GM18511 (cell line): ENCODE measurements at regions not wholly inside any gene's neighbourhood (a gene's known extent, or its start where the extent isn't known, plus 50 kb on each side); places are given as distances from the start of the nearest gene placed in this dataset.
"Not testable (repeated sequence)": the region's sequence is repeated elsewhere in the genome, so short reads cannot be mapped to it uniquely, and the experiment has no call there.

Experiments
- ATAC-seq: cut with Tn5 transposase; IDR thresholded peaks from one replicate; pipeline ENCODE4 v1.9.1; 2021; ENCODE audit warnings: mild to moderate bottlenecking, moderate library complexity; ENCODE audit not compliant: unreplicated experiment

DNA sequence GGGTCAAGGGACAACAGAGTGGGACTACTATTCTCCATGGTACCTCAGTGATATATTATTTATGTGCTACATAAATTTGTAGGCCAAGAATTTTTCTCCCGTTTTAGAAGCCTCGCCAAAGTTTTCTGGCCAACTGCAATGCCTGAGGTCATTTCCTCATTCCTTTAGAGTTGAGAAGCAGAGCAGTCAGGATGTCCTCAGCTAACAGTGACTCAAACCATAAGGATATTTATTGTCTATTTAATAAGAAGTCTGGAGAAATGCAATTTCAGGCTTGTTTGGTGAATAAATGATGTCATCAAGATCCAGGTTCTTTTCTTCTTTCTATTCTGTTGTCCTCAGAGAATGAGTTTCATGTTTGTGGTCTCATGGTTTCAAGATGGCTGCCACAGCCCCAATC, 91.0 kb downstream of the ADCYAP1 start:
- ATAC-seq: no peak

DNA sequence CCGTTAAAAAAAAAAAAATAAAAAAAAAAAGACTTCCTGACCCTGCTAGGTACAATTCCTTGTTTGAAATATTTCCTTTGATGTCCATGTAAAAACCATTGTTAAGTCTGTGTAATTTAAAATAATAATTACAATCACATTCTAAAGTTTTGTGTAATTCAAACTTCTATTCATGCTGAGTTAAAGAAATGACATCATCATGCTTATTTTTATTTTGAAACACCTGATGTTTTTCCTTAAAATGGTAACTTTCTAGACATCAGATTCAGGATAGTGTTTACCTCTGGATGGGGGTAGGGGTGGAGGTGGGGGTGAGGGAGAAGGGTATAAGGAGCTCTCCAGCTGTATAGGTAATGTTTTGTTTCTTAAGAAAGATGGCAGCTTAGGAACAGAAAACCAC, 92.8 kb downstream of the ADCYAP1 start:
- no peak for ATAC-seq

DNA sequence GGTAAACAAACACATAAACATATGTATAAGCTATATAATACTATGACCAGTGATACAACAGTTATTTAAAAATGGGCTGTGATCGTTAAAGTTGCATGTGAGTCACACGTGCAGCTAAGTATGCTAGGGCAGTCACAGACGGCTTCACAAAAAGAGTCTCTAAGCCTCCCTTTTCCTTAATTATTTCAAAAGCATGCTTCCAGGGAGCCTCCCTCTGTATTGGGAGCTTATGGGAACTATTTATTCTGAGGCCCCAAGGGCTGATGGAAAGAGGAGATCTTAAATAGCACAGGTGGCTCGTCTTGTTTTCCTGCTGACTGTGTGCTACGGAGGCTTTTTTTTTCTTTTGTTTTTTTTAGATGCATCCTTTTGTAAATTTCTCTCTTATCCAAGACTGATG, 94.3 kb downstream of the ADCYAP1 start:
- no peak for ATAC-seq

DNA sequence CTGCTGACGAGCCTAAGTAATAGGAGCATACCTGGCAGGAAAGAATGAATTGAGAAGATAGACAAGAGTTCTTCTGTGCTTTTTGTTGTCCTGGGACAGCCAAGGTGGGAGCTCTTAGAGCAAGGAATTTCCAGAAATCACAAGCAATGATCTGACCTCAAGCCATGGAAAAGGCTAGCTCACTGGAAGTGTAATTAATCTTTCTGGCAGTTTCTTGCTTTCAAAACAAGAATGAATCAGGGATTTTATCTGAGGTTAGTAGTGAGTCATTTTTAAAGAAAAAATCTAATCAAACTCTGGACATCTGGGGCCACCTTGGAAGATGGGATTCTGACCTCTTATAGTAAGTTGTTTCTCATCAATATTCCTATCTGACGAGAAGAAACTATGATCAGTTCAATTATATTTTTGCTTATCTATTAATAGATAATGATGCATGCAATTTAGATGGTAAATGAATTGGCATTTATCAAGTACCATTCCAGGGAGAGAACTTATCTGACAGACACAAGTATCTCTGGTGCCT, 98.0 kb downstream of the ADCYAP1 start:
- no peak for ATAC-seq

DNA sequence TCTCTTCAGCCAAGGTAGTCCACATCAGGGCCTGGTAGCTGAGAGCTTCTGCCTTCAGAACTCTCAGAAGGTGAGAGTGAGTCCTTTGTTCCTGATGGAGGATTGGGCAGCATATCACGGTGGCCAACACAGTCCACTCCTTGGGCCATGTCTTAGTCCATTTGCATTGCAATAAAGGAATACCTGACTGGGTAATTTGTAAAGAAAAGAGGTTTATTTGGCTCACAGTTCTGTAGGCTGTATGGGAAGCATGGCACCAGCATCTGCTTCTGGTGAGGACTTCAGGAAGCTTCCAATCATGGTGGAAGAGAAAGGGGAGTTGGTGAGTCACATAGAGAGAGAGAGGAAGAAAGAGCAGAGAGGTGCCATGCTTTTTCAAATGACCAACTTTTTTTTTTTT, 98.8 kb downstream of the ADCYAP1 start:
- ATAC-seq: no peak

DNA sequence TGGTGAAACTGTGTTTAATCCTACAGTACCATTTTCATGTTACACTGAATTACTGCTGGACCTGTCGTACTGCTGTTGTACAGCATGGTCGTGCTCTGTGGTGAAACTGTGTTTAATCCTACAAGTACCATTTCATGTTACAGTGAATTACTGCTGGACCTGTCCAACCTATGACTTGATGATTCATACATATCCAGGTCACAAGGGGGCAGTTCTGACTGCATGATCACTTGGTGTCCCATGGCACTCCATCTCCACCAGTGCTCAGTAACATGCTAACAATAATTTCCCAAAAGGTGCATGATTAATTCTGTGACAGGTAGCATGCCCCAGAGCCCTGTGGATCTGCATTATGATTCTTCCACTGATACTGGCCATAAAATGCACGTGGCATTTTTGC, 101.6 kb downstream of the ADCYAP1 start:
- ATAC-seq: no peak

DNA sequence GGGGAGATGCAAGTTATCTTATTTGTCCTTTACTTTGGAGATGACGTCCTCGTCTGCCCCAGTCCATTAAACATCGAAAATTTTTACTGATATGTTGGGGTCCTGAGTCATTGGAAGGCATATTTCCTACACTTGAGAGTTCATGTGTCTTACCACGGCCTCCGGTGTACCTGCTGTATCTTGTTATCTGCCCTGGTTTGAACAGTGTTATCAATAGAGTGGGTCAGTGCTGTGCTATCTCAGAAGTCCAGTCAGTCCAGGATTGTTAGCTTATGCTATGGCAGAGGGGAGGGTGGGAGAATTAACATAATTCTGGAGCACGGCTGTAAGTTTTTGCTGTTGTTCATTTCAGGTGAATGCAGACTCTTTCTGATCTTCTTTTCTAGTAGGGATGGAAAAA, 102.3 kb downstream of the ADCYAP1 start:
- ATAC-seq: no peak

DNA sequence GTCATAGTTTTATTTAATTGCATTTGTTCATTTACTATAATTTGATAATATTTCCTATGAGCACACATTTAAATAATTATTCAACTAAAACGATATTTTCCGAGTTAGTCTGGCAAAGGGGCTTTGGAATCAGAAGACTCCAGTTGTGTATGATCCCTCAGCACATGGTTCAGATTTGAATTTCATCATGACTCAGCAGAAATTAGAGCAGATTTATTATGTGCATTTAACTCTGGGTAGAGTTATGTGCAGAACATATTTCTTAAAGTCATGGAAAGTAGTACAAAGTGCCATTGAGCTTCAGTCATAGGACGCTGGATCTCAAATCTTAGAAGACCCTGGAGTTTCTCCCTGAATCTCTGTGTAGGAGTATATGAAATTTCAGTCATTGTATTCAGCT, 106.7 kb downstream of the ADCYAP1 start:
- ATAC-seq: no peak

GRCh38 chr18:1012775-1013174, 108.1 kb downstream of the ADCYAP1 start:
- ATAC-seq: no peak

GRCh38 chr18:1013951-1014350, 109.3 kb downstream of the ADCYAP1 start:
- ATAC-seq: no peak

DNA sequence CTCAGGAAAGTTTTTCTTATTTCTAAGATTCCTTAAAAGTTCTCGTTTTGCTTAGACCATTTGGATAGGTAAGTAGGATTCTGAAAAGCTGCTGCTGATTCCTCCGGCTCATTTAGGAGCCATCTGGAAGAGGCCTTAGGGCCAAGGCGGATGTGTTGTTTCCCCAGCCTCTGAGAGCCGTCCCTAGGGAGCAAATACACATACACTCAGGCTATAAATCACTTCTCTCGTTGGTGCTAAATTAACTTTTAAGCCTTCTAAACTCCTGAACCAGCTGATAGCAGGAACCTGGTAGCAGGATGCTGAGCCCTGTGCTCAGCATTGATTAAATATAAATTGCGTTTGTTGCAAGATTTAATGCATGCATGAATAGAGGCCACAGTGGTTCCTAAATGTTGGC, 109.8 kb downstream of the ADCYAP1 start:
- ATAC-seq: no peak

- no peak for ATAC-seq
These were observed 110.4 kb downstream of the ADCYAP1 start for GRCh38 chr18:1014951-1015624.

DNA sequence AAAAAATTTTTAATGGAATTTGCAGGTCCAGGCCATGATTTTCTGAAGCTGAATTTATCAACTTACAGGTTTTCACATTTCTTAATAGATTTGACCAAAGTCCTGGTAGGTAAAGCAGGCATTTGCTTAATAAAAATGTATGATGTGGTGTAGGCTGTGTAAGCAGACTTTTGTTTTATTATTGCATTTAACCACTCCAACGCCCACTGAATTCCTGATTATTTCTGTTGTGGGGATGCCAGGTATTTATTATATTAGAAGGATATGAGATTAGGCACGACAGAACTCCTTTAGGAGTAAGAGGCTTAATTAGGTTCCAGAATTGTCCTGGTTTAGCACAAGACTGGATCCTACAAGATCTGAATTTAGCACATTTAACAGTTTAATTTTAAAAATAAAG, 111.1 kb downstream of the ADCYAP1 start:
- ATAC-seq: no peak

DNA sequence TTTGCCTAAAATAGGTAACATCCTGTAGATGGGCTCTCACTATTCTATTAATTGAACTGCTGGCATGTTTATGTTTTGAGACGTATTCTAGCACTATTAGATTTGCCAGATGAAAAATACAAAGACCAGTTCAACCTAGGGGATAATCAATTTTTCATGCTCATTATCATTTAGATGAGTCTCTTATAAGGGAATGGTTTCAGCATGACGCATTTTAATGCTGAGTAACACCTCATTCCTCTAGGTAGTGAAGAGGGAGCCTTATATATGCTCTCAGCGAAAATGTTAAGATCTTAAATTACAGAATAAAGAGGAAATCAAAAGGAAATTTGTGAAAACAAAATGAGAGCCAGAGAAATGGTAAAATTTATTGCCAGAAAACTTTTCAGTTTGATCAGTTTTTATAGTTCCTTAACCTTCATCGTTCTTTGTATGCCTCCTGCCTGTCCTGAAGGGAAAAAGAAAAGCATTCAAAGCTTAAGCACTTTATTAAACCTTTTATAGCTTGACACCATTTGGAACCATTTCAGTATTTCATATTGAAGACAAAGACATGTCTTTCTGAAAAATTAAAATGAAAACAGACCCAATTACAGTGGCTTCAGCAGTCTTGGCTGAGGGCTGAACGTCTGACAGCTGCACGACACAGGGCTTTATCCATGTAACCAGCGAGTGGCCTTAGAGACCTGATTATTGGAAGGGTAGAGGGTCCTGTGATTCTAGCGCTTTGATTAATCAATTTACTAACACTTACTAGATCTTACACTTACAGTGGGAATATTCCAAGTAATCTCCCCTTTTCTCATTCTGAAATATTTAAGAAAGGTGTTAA, 112.8 kb downstream of the ADCYAP1 start:
- ATAC-seq: no peak

DNA sequence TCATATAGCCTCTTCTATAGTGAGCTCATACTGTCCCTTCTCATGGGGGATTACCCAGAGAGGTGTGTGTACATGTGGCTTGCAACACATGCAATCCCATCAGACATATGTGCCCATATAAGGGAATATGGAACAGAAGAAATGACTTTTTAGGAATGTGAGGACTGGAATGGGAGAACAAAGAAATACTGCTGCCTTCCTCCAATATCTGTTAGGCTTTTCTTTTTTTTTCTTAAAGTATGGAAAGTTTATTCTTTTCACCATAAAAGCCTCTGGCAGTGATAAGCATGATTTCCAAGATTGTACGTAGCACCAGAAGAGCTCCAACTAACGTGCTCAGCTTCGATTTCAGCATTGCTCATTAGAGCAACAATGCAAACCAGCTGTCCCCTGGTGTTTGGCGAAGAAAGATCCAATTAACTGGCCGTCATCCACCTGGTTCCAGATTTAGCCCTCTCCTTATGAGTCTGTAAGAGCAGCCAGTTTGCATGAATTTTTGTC, 113.6 kb downstream of the ADCYAP1 start:
- ATAC-seq: no peak

DNA sequence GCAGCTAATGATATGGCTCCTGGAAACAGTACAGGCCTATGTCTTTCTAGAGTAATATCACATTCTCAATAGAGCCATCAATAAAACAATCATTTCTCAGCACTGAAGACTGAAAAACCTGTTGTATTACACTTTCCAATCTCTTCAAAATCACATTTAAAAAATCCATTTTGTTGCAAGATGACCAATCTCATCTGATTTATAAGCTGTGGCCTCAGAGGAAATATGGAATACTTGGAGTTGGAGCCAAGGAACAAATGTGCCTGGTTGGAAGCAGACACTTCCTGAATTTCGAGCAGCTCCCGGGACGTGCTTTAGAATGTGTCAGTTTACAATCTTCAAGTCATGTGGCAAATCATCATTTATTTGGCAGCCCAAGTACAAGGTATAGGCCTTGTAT, 114.5 kb downstream of the ADCYAP1 start:
- no peak for ATAC-seq

- ATAC-seq: no peak
These were observed 116.2 kb downstream of the ADCYAP1 start for GRCh38 chr18:1020731-1021344.

DNA sequence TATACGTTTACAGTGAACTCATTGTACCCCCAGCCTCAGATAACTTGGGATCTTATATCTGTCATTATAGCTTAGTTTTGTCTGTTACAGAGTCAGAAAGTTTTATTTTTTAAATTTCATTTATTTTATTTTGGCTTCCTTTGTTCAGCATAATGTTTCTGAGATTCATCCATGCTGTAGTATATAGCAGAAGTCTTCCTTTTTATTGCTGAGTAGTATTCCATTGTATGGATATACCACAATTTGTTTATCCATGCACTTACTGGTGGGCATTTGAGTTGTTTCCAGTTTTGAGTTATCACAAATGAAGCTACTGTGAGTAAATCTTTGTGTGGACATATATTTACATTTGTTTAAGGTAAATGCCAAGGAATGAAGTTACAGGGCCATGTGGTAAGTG, 122.3 kb downstream of the ADCYAP1 start:
- ATAC-seq: no peak

- not testable (repeated sequence) for ATAC-seq
These were observed 128.4 kb downstream of the ADCYAP1 start for GRCh38 chr18:1033092-1033491.

DNA sequence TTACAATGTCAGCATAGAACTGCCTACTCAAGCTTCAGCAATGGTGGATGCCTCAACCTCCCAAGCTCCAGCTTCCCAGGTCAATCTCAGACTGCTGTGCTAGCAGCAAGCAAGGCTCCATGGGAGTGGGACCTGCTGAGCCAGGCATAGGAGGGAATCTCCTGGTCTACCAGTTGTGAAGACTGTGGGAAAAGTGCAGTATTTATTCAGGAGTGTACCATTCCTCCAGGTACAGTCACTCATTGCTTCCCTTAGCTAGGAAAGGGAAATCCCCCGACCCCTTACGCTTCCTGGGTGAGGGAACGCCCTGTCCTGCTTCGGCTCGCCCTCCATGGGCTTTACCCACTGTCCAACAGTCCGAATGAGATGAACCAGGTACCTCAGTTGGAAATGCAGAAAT, 130.3 kb downstream of the ADCYAP1 start:
- ATAC-seq: no peak

DNA sequence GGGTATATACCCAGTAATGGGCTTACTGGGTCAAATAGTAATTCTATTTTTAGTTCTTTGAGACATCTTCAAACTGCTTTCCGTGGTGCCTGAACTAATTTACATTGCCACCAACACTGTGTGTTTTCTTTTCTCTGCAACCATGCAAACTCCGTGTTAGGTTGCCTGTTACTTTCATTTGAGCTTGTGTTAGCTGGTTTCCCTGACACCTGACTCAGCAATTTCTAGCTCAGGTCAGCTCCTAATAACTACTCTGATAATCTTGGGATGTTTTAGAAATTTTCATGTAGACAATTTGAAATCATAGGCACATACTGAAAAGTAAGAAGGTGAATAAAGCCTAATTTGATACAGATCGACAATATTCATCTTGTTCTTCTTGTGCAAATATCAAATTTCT, 132.3 kb downstream of the ADCYAP1 start:
- no peak for ATAC-seq

DNA sequence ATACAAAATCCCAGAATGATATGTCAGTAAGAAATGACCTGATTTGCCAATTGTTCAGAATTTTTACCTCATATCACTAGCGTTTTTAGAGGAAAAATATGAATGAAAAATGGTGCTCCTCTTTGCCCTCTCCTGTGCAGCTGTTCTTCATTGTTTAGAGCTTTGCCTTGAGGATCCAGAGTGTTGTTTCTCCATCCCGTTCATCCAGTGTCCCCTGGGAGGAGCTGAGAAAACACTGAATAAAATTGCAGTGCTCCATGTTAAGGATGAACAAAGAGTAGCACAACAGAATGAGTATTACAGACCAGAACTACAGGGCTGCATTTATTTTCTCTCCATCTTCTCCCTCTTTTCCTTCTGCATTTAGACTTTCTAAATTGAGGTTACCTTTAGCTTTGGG, 133.1 kb downstream of the ADCYAP1 start:
- no peak for ATAC-seq
